H1 (cell line): ENCODE measurements at regions not wholly inside any gene's neighbourhood (a gene's known extent, or its start where the extent isn't known, plus 50 kb on each side); places are given as distances from the start of the nearest gene placed in this dataset.

Source experiments
- CTCF ChIP-seq, 3 experiments: IDR thresholded peaks; 1 replicate in 2 of 3; 2 replicates in 1 of 3; pipeline versions ENCODE4 v1.5.1 to v1.6.1; 2011; ENCODE audit warnings: low read length in 3 of 3, mild to moderate bottlenecking in 3 of 3, inconsistent platforms in 2 of 3, low read depth in 1 of 3, moderate library complexity in 1 of 3; ENCODE audit not compliant: insufficient read depth in 1 of 3; ENCODE audit errors: control extremely low read depth in 1 of 3
- EGR1 ChIP-seq: IDR thresholded peaks from 2 replicates; pipeline ENCODE4 v1.6.1; 2011; ENCODE audit warnings: low read depth, low read length, borderline replicate concordance
- GABPA ChIP-seq: IDR thresholded peaks from 2 replicates; pipeline ENCODE4 v1.6.1; 2011; ENCODE audit warnings: mild to moderate bottlenecking, low read length, moderate library complexity, borderline replicate concordance; ENCODE audit not compliant: insufficient read depth
- NRF1 ChIP-seq: IDR thresholded peaks from 2 replicates; pipeline ENCODE4 v1.6.1; 2011; ENCODE audit warnings: mild to moderate bottlenecking, low read depth, low read length, improper control_type of control experiment
- POLR2A ChIP-seq, 2 experiments: IDR thresholded peaks; 1 replicate in 1 of 2; 2 replicates in 1 of 2; pipeline ENCODE4 v1.6.1; 2011; ENCODE audit warnings: low read depth in 2 of 2, low read length in 2 of 2, mild to moderate bottlenecking in 2 of 2; ENCODE audit errors: control extremely low read depth in 1 of 2
- POLR2AphosphoS5 ChIP-seq: IDR thresholded peaks from 2 replicates; pipeline ENCODE4 v1.6.1; 2011; ENCODE audit warnings: low read depth, low read length
- ZNF274 ChIP-seq: IDR thresholded peaks from 2 replicates; pipeline ENCODE4 v1.7.0; 2012; ENCODE audit warnings: low read length, borderline replicate concordance; ENCODE audit errors: extremely low read depth

- TF ChIP-seq GABPA, result no peak
- TF ChIP-seq POLR2A (IDR thresholded peaks at IDR 0.05; ENCODE audit: control extremely low read depth in 1 of 2, low read depth in 2 of 2, low read length in 2 of 2), result no peak
- TF ChIP-seq CTCF (IDR thresholded peaks at IDR 0.05; ENCODE audit: control extremely low read depth in 1 of 3, insufficient read depth in 1 of 3, low read depth in 1 of 3, low read length in 3 of 3), result no peak
- TF ChIP-seq EGR1, result no peak
- TF ChIP-seq NRF1, result no peak
- no peak for TF ChIP-seq POLR2AphosphoS5
- no peak for TF ChIP-seq ZNF274
Observed at GRCh38 chr6:74731204-74731603, 474.6 kb downstream of the COL12A1 start.
